A673 (cell line): ENCODE measurements at regions not wholly inside any gene's neighbourhood (a gene's known extent, or its start where the extent isn't known, plus 50 kb on each side); places are given as distances from the start of the nearest gene placed in this dataset.

Source experiments
- BruUV-seq: library from RNA; stranded (reverse); fragments of 400-500 nt; replicated peaks from 2 replicates; lab custom pipeline; 2021; lab: Mats Ljungman, UMichigan
- CTCF ChIA-PET: fragments of 300-600 bp; sonication (Branson Sonifier 250); formaldehyde crosslinking; loops from one replicate; lab custom pipeline; 2022; ENCODE audit warnings: antibody characterized with exemption; lab: Charles Lee
- POLR2A ChIA-PET: fragments of 300-600 bp; sonication (Branson Sonifier 250); formaldehyde crosslinking; loops from one replicate; lab custom pipeline; 2022; ENCODE audit warnings: antibody characterized with exemption; ENCODE audit not compliant: low non-redundant PET; lab: Charles Lee
- DNase-seq: peaks from one replicate; pipeline ENCODE4 v3.0.0-alpha.2; 2015; ENCODE audit warnings: low spot score
- H3K27ac ChIP-seq: fragments of 200-600 bp; sonication (generic); 2 replicates; pipeline ENCODE4 v1.5.1; 2016; ENCODE audit warnings: mixed run types, low read depth, mild to moderate bottlenecking, mixed read lengths, antibody characterized with exemption, low read length; ENCODE audit not compliant: poor library complexity, severe bottlenecking
- H3K27me3 ChIP-seq: fragments of 200-600 bp; sonication (generic); replicated peaks from 2 replicates; pipeline ENCODE4 v1.6.1; 2017; ENCODE audit warnings: mixed run types, low read depth, mild to moderate bottlenecking, mixed read lengths, antibody characterized with exemption, low read length; ENCODE audit not compliant: insufficient read depth, poor library complexity
- H3K36me3 ChIP-seq: fragments of 200-600 bp; sonication (generic); 2 replicates; pipeline ENCODE4 v1.6.1; 2016; ENCODE audit warnings: mixed run types, mild to moderate bottlenecking, mixed read lengths, antibody characterized with exemption, low read length; ENCODE audit not compliant: insufficient read depth, poor library complexity, severe bottlenecking
- H3K4me1 ChIP-seq: fragments of 200-600 bp; sonication (generic); 2 replicates; pipeline ENCODE4 v1.6.1; 2017; ENCODE audit warnings: mixed run types, mild to moderate bottlenecking, mixed read lengths, antibody characterized with exemption, low read length; ENCODE audit not compliant: insufficient read depth, poor library complexity, severe bottlenecking
- H3K4me3 ChIP-seq: fragments of 200-600 bp; sonication (generic); 2 replicates; pipeline ENCODE4 v1.5.1; 2016; ENCODE audit warnings: low read depth, mixed run types, mild to moderate bottlenecking, mixed read lengths, low read length; ENCODE audit not compliant: poor library complexity, severe bottlenecking
- H3K9me3 ChIP-seq: fragments of 200-600 bp; sonication (generic); 2 replicates; pipeline ENCODE4 v1.6.1; 2016; ENCODE audit warnings: mixed run types, low read depth, mild to moderate bottlenecking, mixed read lengths, antibody characterized with exemption, low read length; ENCODE audit not compliant: poor library complexity, severe bottlenecking
- CTCF ChIP-seq: fragments of 300-800, 200-600 bp; sonication (generic); conservative IDR thresholded peaks from 2 replicates; pipeline ENCODE4 v1.5.1; 2017; ENCODE audit warnings: low read depth, mild to moderate bottlenecking, antibody characterized with exemption, low read length, moderate library complexity, mixed read lengths
- EZH2 ChIP-seq: fragments of 200-600 bp; sonication (generic); IDR thresholded peaks from 2 replicates; pipeline ENCODE4 v1.6.1; 2017; ENCODE audit warnings: borderline replicate concordance, low read depth, mild to moderate bottlenecking, mixed read lengths, antibody characterized with exemption, low read length; ENCODE audit not compliant: poor library complexity, severe bottlenecking
- intact Hi-C: fragments of 100-400 bp; cut with micrococcal nuclease; formaldehyde crosslinking; loops from one replicate; pipeline ENCODE4 v1.10.0; 2022; ENCODE audit not compliant: unreplicated experiment

GRCh38 chr2:161480123-161480522 is 64.0 kb downstream of the TBR1 start:
- intact Hi-C loops, result no loop called here
- TF ChIP-seq CTCF, result no peak
- no peak for TF ChIP-seq EZH2
- BruUV-seq, result no TSS peak
- Histone ChIP-seq H3K4me1 (peaks cover 5% of the 10 kb centered on the region), H3K9me3 (peaks cover 25% of the 10 kb centered on the region), H3K27ac (no peak overlapping the region), H3K27me3 (no peaks in the 10 kb centered on the region), H3K4me3 (no peak overlapping the region), H3K36me3 (no peaks in the 10 kb centered on the region)
- ChIA-PET POLR2A (no interaction called here), CTCF (no interaction called here)
- no peak for DNase-seq

- intact Hi-C loops, result no loop called here
- Histone ChIP-seq H3K27ac (no peak overlapping the region), H3K9me3 (peaks cover 25% of the 10 kb centered on the region), H3K4me3 (no peak overlapping the region), H3K4me1 (peaks cover 14% of the 10 kb centered on the region), H3K36me3 (no peaks in the 10 kb centered on the region), H3K27me3 (no peaks in the 10 kb centered on the region)
- no TSS peak for BruUV-seq
- DNase-seq, result no peak
- TF ChIP-seq CTCF, result no peak
- TF ChIP-seq EZH2, result no peak
- POLR2A ChIA-PET, result no interaction called here
- CTCF ChIA-PET, result no interaction called here
These were observed 65.5 kb downstream of the TBR1 start for GRCh38 chr2:161481619-161482018.

GRCh38 chr2:161484061-161484460 is 68.0 kb downstream of the TBR1 start:
- BruUV-seq, result no TSS peak
- intact Hi-C loops, result no loop called here
- H3K27me3 ChIP-seq, result no peaks in the 10 kb centered on the region
- POLR2A ChIA-PET, result no interaction called here
- peaks cover 25% of the 10 kb centered on the region for H3K9me3 ChIP-seq
- no peak overlapping the region for H3K4me3 ChIP-seq
- H3K27ac ChIP-seq, result no peak overlapping the region
- CTCF ChIA-PET, result no interaction called here
- no peak for DNase-seq
- peaks cover 23% of the 10 kb centered on the region for H3K4me1 ChIP-seq
- no peak for TF ChIP-seq CTCF
- TF ChIP-seq EZH2, result no peak
- no peaks in the 10 kb centered on the region for H3K36me3 ChIP-seq
